DOHH2 (cell line): ENCODE measurements at regions not wholly inside any gene's neighbourhood (a gene's known extent, or its start where the extent isn't known, plus 50 kb on each side); places are given as distances from the start of the nearest gene placed in this dataset.

ENCODE experiments used
- EZH2phosphoT487 ChIP-seq: fragments of 200-600 bp; sonication (generic); IDR thresholded peaks from 2 replicates; pipeline ENCODE4 v1.6.1; 2017; ENCODE audit warnings: borderline replicate concordance, mild to moderate bottlenecking, antibody characterized with exemption, low read length, moderate library complexity, mixed read lengths
- TF ChIP-seq, protein P1 (sequence below): fragments of 200-600 bp; sonication (generic); IDR thresholded peaks from one replicate; pipeline ENCODE4 v1.5.1; 2014; ENCODE audit warnings: antibody characterized with exemption, mild to moderate bottlenecking, low read depth, low read length; ENCODE audit not compliant: poor library complexity, severe bottlenecking

DNA sequence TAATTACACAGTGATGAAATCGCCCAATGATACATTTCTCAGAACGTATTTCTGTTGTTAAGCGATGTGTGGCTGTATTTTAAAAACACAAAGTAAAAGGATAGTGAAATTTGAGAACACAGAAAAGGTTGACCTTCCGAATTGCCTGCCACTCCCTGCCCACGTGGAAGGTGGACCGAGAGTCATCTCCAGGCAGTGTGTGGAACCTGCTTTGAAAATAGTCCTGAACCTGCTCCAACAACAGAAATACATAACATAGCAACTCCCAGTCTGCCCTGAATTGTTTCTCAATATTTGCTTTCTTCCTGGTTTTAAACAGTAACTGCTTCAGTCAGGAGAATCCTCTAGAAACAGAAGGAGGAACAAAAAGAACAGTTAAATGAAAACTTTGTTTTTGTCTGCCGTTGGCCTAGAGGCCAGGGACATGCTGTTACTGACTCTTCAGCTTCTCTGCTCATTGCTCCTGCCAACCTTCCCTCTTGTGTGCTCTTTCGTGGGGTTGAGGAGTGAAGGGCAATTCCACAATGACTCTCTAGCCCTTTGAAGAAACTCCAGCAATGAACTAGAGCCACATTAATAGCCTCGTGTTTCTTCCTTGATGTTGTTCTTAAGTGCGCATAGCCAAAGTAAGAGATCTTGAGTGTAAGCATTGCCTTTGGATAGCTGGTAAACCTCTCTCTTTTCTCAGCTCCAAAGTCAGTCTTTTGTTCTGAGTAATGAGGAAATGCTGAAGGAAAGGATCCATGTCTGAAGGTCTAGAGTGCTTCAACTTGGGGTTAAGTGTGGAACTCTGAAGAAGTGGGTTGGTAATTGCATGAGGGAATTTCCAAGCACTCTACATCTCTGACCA, 452.5 kb upstream of the CCL2 start:
- TF ChIP-seq, protein P1, sequence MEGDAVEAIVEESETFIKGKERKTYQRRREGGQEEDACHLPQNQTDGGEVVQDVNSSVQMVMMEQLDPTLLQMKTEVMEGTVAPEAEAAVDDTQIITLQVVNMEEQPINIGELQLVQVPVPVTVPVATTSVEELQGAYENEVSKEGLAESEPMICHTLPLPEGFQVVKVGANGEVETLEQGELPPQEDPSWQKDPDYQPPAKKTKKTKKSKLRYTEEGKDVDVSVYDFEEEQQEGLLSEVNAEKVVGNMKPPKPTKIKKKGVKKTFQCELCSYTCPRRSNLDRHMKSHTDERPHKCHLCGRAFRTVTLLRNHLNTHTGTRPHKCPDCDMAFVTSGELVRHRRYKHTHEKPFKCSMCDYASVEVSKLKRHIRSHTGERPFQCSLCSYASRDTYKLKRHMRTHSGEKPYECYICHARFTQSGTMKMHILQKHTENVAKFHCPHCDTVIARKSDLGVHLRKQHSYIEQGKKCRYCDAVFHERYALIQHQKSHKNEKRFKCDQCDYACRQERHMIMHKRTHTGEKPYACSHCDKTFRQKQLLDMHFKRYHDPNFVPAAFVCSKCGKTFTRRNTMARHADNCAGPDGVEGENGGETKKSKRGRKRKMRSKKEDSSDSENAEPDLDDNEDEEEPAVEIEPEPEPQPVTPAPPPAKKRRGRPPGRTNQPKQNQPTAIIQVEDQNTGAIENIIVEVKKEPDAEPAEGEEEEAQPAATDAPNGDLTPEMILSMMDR: no peak
- TF ChIP-seq EZH2phosphoT487: no peak
